SK-N-MC (cell line): ENCODE measurements at regions not wholly inside any gene's neighbourhood (a gene's known extent, or its start where the extent isn't known, plus 50 kb on each side); places are given as distances from the start of the nearest gene placed in this dataset.
A peak's percentile ranks its signal among the peaks of the same experiment; 100 is the strongest.

ENCODE experiments used
- DNase-seq: peaks from one replicate; pipeline ENCODE4 v3.0.0-alpha.2; 2011; ENCODE audit warnings: low read depth, low spot score
- H3K27ac ChIP-seq: fragments of 200-600 bp; sonication (generic); 2 replicates; pipeline ENCODE4 v1.5.1; 2016; ENCODE audit warnings: mixed run types
- H3K36me3 ChIP-seq: fragments of 200-600 bp; sonication (generic); 2 replicates; pipeline ENCODE4 v1.6.1; 2017; ENCODE audit warnings: antibody characterized with exemption, low read length, mixed read lengths; ENCODE audit not compliant: insufficient read depth
- H3K4me3 ChIP-seq: fragments of 200-600 bp; sonication (generic); 2 replicates; pipeline ENCODE4 v1.5.1; 2016
- H3K9ac ChIP-seq: fragments of 200-600 bp; sonication (generic); 2 replicates; pipeline ENCODE4 v1.8.0; 2017; ENCODE audit warnings: mixed run types, mixed read lengths; ENCODE audit not compliant: insufficient read length
- H3K9me3 ChIP-seq: fragments of 200-600 bp; sonication (generic); 2 replicates; pipeline ENCODE4 v1.6.1; 2017; ENCODE audit warnings: low read depth, mild to moderate bottlenecking, antibody characterized with exemption, low read length, moderate library complexity, mixed read lengths
- EZH2 ChIP-seq: fragments of 200-600 bp; sonication (generic); IDR thresholded peaks from one replicate; pipeline ENCODE4 v1.6.1; 2017; ENCODE audit warnings: antibody characterized with exemption
- FOXP2 ChIP-seq: optimal IDR thresholded peaks from 2 replicates; pipeline ENCODE3; 2011; ENCODE audit warnings: mild to moderate bottlenecking, moderate library complexity; ENCODE audit not compliant: insufficient read depth; ENCODE audit errors: extremely low read length, control extremely low read depth
- POLR2AphosphoS5 ChIP-seq: IDR thresholded peaks from 2 replicates; pipeline ENCODE4 v1.6.1; 2012; ENCODE audit warnings: mild to moderate bottlenecking, low read depth, low read length, borderline replicate concordance

DNA sequence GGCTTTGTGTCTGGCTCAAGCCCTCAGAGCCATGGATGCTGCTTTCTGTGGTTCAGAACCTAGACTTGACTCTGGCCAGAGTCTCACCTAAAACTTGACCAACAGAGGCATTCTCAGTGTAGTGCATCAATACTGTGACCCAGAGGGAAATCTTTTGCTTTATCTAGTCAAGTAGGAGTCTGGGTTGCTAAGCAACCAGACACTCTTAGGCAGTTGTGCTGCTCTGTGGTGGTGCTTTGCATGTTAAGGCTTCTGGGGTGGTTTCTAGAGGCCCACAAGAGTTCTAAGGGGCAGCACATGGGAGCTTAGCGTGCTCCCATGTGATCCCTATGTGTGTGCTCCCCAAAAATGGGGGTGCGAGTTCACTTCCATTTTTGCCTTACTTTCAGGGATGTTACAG is 224.6 kb upstream of the PLET1 start:
- H3K9ac ChIP-seq: no peak overlapping the region
- H3K36me3 ChIP-seq: no peaks in the 10 kb centered on the region
- no peak for TF ChIP-seq FOXP2
- no peak for TF ChIP-seq EZH2
- no peak for TF ChIP-seq POLR2AphosphoS5
- no peak overlapping the region for H3K27ac ChIP-seq
- no peaks in the 10 kb centered on the region for H3K9me3 ChIP-seq
- no peak for DNase-seq
- no peak overlapping the region for H3K4me3 ChIP-seq

DNA sequence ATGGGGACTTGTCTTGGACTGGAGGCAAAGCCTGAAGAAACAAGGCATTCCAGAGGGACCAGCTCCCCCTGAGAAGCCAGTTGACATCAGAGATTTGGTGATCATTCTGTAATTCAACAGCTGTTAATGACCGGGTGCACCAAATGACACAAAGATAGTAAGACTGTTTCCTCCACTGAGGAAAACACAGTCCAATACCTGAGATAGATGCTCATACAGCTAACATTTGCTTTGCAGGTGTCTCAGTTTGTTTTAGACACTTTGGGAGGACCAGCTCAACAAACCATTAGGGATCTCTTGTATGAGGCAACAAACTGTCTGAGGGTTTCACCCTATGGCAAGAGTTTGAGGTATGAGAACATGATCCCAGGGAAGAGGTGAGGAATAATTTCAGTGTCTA is 237.2 kb upstream of the PLET1 start:
- Histone ChIP-seq H3K9ac (no peak overlapping the region), H3K9me3 (no peaks in the 10 kb centered on the region), H3K36me3 (no peaks in the 10 kb centered on the region), H3K27ac (no peak overlapping the region), H3K4me3 (no peak overlapping the region)
- TF ChIP-seq EZH2 (no peak), POLR2AphosphoS5 (no peak), FOXP2 (no peak)
- no peak for DNase-seq

DNA sequence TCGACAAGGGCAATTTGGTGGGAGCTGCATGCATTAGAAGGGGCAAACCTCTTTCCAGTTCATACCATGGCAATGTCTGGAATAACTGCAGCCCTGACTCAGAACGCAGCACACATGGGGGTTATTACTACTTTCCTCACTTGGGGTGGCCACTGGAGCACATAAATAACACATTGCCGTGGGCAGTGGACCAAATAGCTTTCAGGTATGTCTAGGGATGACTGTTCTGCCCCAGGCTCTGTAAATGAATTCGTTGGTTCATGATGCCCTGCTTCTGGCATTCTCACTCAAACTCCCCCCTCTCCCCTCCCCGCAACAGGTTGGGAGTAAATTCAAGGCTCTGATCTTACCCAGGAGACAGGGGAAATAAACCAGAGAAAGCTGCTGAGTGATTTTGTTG is 238.0 kb upstream of the PLET1 start:
- H3K36me3 ChIP-seq: no peaks in the 10 kb centered on the region
- no peak overlapping the region for H3K9ac ChIP-seq
- no peak overlapping the region for H3K27ac ChIP-seq
- no peak overlapping the region for H3K4me3 ChIP-seq
- TF ChIP-seq POLR2AphosphoS5 (no peak), FOXP2 (no peak), EZH2 (no peak)
- H3K9me3 ChIP-seq: no peaks in the 10 kb centered on the region
- no peak for DNase-seq

DNA sequence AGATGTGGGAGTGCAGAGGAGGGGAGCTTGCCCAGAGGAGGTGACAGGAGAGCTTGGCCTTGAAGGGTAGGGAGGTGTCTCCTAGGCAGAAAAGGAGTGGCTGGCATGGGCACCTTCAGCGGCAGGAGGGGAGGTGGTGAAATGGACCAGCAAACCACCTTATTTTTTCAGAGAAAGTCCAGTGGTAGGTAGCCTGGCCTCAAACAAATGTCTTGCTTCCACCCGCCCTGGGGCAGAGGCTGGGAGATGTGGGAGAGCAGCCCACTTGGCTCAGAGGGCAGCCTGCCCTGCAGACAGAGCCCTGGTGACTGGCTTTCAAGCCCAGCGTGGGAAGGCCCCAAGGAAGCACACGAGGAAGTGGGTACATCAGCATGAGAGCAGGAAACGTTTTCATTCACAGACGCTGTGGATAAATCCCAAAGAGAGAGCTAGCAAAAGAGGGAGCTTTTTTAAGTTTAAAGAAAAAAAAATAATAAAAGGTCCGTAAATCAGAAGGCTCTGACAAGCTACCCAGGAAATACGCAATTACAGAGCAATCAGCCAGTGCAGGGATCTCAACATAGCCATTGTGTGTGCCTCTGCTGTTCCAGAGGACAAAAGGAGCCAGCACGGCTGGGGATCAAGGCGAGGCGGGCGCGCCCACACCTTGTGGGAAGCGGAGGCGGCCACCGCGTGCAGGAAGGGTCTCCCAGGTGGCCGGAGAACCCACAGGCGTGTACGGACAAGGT is 238.7 kb upstream of the PLET1 start:
- Histone ChIP-seq H3K4me3 (peak overlapping the region; percentile 37; the same call in 1 of the 2 replicates), H3K9ac (no peak overlapping the region), H3K27ac (peak overlapping the region; percentile 66), H3K36me3 (no peaks in the 10 kb centered on the region), H3K9me3 (no peaks in the 10 kb centered on the region)
- TF ChIP-seq POLR2AphosphoS5: peak; percentile 19; the same call in 1 of the 2 replicates
- TF ChIP-seq EZH2: no peak
- TF ChIP-seq FOXP2: no peak
- peak; percentile 62 for DNase-seq

DNA sequence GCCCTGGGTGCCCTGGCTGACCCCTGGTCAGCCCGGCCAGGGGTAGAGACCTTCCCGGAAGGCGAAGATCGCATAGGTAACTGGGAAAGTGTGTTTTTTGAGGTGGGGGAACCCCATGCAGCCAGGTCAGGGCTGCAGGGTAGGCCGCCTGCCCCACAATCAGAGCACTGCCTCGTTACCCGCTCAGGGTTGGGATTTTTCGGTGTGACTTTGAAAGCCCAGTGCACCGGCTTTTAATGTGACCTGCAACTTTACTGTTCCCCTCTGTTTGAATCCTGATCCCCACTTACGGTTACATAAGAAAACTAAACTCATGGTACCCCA is 239.2 kb upstream of the PLET1 start:
- TF ChIP-seq EZH2: no peak
- TF ChIP-seq FOXP2: no peak
- TF ChIP-seq POLR2AphosphoS5: no peak
- no peak for DNase-seq
- Histone ChIP-seq H3K9ac (no peak overlapping the region), H3K36me3 (no peaks in the 10 kb centered on the region), H3K9me3 (no peaks in the 10 kb centered on the region), H3K4me3 (no peak overlapping the region), H3K27ac (peak overlapping the region; percentile 52)

DNA sequence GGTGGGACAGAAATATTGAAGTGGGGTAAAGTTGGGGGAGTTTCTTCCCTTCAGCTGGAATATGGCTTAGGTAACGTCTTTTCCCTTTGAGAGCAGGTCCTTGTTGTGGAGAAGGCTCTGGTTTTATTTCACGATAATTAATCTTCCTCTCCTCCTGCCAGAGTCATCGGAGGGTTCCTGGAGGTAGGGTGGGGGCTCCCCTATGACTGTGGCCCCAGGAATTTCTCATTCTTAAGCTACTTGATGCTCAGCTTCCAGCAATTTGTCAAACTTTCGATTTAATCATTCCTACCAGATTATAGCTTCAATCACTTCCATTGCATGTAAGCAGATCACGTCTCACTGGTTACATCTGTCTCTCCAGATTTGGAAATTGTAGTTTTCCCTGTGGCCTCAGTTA is 242.8 kb upstream of the PLET1 start:
- no peak overlapping the region for H3K9ac ChIP-seq
- DNase-seq: no peak

DNA sequence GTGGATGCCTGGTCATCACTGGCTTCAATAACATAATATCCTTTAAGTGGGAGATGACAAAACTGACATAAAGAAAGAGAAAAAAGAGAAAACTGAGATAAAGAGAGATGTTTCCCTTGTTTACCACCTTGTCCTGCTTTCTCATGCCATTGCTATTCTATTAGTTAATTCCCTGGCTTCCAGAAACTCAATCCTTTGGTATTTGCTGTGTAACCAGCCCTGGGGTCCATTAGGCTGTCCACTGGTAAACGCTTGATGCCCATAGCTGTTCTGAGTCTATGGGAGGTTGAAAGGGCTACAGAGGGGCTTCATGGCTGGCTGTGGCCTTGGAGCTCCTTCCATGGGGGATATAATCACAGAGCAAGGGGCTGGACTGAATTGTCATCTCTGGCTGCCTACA is 243.4 kb upstream of the PLET1 start:
- no peaks in the 10 kb centered on the region for H3K36me3 ChIP-seq
- H3K9ac ChIP-seq: no peak overlapping the region
- H3K9me3 ChIP-seq: no peaks in the 10 kb centered on the region
- H3K4me3 ChIP-seq: no peak overlapping the region
- TF ChIP-seq FOXP2 (no peak), EZH2 (no peak)
- H3K27ac ChIP-seq: no peak overlapping the region
- no peak for DNase-seq

More for the DNA sequence above, 242.8 kb upstream of the PLET1 start:
- Histone ChIP-seq H3K9me3 (no peaks in the 10 kb centered on the region), H3K4me3 (no peak overlapping the region), H3K27ac (no peak overlapping the region), H3K36me3 (no peaks in the 10 kb centered on the region)
- TF ChIP-seq EZH2 (no peak), FOXP2 (no peak), POLR2AphosphoS5 (no peak)

DNA sequence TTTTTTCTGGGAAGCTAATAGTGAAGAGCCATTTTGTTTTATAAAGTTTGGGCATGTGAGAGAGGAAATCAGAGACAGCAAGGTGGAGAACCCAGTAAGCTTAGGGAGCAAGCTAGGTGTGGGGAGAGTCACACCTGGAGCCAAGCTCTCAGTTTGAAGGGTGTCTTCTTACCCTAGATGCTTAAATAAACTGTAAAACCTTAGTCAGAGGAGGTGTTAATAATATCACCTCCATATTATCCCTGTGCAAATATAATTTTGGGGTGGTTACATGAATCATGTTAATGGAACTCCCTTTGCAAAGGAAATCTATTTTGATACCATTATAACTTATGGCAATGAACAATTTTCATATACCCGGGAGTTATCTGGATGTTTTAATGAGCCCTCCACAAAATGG is 246.2 kb upstream of the PLET1 start:
- Histone ChIP-seq H3K9me3 (no peaks in the 10 kb centered on the region), H3K4me3 (no peak overlapping the region), H3K36me3 (no peaks in the 10 kb centered on the region), H3K9ac (no peak overlapping the region), H3K27ac (no peak overlapping the region)
- TF ChIP-seq EZH2 (no peak), FOXP2 (no peak), POLR2AphosphoS5 (no peak)
- DNase-seq: no peak

DNA sequence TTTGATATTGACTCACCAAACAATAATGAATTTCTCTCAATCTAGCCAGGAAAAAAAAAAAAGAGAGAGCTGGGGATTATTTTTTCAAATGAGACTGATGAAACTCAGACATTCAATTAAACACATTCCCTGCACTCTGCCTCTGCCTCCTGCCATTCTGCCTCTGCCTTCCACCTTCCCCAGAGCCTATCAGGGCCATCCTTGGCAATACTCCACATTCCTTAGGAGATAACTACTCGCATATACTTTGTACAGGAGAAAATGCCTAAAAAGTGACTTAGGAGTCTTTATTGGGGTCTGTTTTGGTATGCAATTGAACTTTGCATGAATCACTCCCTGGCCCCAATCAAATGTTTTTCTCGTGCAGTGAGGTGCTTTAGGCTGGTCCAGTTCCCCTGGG is 246.6 kb upstream of the PLET1 start:
- H3K4me3 ChIP-seq: no peak overlapping the region
- H3K9ac ChIP-seq: no peak overlapping the region
- TF ChIP-seq FOXP2 (no peak), EZH2 (no peak), POLR2AphosphoS5 (no peak)
- no peaks in the 10 kb centered on the region for H3K9me3 ChIP-seq
- no peak overlapping the region for H3K27ac ChIP-seq
- no peak for DNase-seq
- H3K36me3 ChIP-seq: no peaks in the 10 kb centered on the region
